HG03342 (cell line): ENCODE measurements at regions not wholly inside any gene's neighbourhood (a gene's known extent, or its start where the extent isn't known, plus 50 kb on each side); places are given as distances from the start of the nearest gene placed in this dataset.
"Not testable (repeated sequence)": the region's sequence is repeated elsewhere in the genome, so short reads cannot be mapped to it uniquely, and the experiment has no call there.

Experiments used
- ATAC-seq: cut with Tn5 transposase; IDR thresholded peaks from one replicate; pipeline ENCODE4 v1.9.1; 2021; ENCODE audit warnings: mild to moderate bottlenecking, moderate library complexity; ENCODE audit not compliant: unreplicated experiment

DNA sequence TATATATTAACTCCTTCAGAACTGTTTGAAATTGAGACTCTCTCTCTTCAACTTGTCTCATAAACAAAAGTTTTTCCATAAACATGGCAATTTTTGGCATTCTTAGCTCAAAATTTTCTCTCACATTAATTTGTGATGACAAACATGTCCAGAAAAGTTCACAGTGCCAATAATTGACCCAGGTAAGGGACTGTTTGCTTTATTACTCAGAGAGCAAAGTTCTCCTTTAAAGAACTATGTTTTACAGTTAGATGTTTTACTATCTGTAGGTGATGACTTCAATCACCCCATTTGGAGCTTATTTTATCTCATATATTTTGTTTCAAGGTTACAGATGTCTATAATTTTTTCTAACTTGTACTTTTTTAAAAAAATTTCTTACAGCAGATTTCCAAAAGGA lies 855.6 kb downstream of the SLC16A7 start:
- no peak for ATAC-seq

- no peak for ATAC-seq
Measured at GRCh38 chr12:60465060-60465459, 869.2 kb downstream of the SLC16A7 start.

DNA sequence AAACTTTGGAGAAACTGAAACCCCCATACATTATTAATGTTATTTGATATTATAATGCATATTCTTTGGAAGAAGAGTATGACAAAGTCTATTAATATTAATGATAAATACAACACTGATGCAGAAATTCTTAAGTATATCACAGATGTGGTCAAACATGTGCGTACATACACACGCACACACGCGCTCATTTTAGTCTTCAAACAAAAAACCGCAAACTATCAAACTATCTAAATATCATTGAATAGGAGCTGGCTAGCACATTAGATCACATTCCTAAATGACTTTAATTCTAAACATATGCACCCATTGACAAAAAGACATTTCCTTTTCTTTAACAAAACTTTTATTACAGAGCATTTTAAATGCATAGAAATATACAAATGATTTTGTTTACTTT lies 872.7 kb downstream of the SLC16A7 start:
- no peak for ATAC-seq

GRCh38 chr12:60475825-60476224 lies 880.0 kb downstream of the SLC16A7 start:
- ATAC-seq, result no peak

GRCh38 chr12:60487284-60487683 lies 891.5 kb downstream of the SLC16A7 start:
- no peak for ATAC-seq

GRCh38 chr12:60489071-60489470 lies 893.2 kb downstream of the SLC16A7 start:
- ATAC-seq, result no peak

DNA sequence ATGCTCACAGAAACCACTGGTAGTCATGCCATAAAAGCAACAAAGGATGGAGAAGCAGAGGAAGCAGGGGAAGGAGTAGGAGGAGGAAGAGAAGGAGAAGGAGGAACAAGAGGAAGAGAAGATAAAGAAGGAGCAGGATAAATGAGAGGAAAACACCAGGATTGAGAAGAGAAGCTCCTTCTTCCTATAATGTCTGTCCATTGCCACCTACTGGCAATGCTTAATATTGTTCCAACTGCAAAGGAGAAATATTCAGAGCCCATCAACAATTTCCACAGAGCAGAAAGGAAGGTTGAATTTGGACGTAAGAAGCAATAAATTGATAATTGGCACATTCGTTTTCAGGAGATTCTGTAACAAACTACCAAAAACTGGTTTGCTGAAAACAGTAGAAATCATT lies 898.4 kb downstream of the SLC16A7 start:
- ATAC-seq, result peak; percentile 63

GRCh38 chr12:60498656-60499055 lies 902.8 kb downstream of the SLC16A7 start:
- ATAC-seq, result no peak

- no peak for ATAC-seq
Measured at GRCh38 chr12:60501124-60501729, 905.4 kb downstream of the SLC16A7 start.

GRCh38 chr12:60522684-60523400 lies 927.0 kb downstream of the SLC16A7 start:
- ATAC-seq, result no peak

DNA sequence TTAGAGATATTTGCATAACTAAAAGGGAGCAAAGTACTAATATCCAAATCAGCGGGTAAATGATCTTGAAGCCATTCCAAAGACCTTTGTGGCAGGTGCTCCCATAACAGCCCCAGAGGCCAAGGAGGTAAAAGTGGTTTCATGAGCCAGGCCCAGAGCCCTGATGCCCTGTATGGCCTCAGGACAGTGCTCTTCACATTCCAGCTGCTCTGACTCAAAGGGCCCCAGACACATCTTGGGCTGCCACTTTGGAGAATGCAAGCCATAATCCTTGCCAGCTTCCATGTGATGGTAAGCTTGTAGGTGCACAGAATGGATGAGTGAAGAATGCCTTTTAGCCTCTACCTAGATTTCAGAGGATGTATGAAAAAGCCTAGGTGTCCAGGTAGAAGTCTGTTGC lies 933.4 kb downstream of the SLC16A7 start:
- no peak for ATAC-seq

DNA sequence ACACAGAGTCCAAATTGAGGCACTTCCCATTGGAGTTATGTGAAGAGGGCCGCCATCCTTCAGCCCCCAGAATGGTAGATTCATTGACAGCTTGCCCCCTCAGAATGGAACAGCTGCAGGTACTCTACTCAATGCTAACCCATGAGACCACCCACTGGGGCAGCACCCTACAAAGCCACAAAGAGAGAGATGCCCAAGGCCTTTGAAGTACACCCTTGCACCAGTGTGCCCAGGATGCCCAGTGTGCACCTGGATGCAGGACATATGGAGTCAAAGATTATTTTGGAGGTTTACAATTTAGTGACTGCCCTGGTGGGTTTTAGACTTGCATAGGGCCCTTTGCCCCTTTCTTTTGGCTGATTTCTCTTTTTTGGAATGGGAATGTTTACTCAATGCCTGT lies 933.9 kb downstream of the SLC16A7 start:
- no peak for ATAC-seq

DNA sequence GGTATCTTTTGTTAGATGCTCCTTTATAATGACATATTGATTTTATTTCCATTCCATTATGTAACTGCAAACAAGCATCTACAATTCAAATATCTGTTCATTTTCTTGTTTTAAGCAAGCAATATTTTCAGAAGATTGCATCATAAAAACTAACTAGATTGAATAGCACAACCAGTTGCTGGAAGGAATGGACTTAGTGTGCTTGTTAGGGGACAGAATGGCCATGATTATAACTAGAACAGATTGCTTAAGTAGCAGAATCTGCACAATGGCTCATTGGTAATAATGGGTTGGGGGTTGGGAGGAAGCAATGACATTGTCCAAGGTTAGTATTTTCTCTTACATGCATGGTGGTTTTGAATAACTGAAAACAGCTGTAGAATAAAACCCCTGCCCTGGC lies 939.5 kb downstream of the SLC16A7 start:
- ATAC-seq, result no peak

DNA sequence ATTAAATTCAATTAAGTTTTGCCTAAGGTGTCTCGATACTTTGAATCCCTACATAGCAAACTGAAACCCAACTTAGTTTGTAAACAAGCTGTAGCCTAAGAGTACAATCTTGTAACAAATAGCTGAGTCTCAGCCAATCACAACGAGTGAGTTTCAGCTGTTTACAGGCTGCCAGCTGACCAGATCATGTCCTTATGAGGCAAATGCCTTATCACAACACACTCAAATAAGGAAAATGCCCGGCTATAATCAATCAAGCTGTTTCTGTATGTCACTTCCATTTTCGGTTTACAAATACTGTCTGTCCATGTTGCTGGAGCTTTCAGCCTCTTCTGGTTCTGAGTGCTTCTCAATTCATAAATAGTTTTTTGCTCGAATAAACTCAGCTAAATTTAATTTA lies 943.8 kb downstream of the SLC16A7 start:
- no peak for ATAC-seq

GRCh38 chr12:60568914-60569313 lies 973.1 kb downstream of the SLC16A7 start:
- ATAC-seq, result no peak

DNA sequence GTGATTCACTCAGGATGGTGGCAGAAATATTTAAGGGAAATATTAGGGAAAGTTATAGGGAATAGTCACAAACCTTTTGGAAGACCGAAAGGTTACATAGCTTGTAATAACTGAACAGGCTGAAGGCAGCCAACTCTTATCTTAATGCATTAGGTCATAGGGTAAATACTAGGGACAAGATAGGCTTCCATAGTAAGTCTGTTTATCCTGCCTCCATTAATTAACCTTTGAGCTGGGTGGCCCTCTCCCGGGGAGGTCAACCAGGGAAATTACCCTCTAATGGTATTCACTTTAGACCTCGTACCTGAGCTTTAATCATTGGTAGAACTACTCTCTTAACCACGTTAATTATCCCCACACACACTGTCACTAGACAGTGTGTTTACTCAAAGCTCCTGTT lies 981.8 kb downstream of the SLC16A7 start:
- ATAC-seq, result no peak

- ATAC-seq, result not testable (repeated sequence)
Measured at GRCh38 chr12:60587664-60588063, 991.8 kb downstream of the SLC16A7 start.

- ATAC-seq, result no peak
Measured at GRCh38 chr12:60594035-60594711, 998.3 kb downstream of the SLC16A7 start.

GRCh38 chr12:60602601-60603000 lies 1006.8 kb downstream of the SLC16A7 start:
- no peak for ATAC-seq

GRCh38 chr12:60603475-60603874 lies 1007.6 kb downstream of the SLC16A7 start:
- ATAC-seq, result not testable (repeated sequence)

DNA sequence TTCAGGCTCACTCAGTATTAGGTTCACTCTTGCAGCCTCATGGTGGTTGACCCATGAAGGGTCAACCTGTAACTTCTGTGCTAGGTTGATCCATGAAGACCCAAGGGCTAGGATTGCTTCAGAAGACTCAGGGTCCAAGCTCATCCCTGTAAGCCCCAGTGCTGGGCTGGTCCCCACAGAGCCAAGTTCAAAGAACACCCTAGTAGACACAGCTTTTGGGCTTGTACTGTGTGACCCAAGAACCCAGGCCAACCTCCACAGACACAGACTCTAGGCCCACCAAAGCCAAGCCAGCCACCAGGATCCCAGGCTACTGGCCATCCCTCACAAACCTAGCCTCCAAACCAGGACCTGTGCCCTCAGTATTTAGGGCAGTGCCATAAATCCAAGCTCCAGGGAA lies 1020.6 kb downstream of the SLC16A7 start:
- no peak for ATAC-seq

DNA sequence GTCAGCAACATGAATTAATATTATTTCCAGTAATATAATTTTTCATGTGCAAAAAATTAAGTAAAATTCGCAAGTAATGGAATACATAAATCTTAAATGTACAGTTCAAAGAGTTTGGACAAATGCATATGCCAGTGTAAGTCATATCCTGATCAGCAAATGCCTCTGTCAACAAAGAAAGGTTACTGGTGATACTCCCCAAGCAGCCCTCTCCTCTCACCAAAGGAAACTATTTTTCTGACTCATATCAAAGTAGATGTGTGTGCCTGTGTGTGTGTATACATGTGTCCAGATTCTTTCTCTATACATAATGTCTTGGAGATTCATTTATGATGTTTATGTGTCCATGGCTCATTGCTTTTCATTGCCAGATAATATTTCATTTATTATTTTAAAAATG lies 1035.0 kb downstream of the SLC16A7 start:
- no peak for ATAC-seq
